Head of caudate nucleus (tissue), 42 donors: ENCODE measurements at regions not wholly inside any gene's neighbourhood (a gene's known extent, or its start where the extent isn't known, plus 50 kb on each side); places are given as distances from the start of the nearest gene placed in this dataset.
"Not testable (repeated sequence)": the region's sequence is repeated elsewhere in the genome, so short reads cannot be mapped to it uniquely, and the experiment has no call there.

Source experiments
- DNase-seq, 42 donors: peaks; one replicate each; pipeline versions ENCODE4 v3.0.0 to v3.0.0-alpha.2; 2020 to 2021; ENCODE audit warnings: mixed read lengths in 7 of 42
- intact Hi-C: fragments of 100-400 bp; cut with DNase I; formaldehyde crosslinking; loops from one replicate; pipeline ENCODE4 v1.15.0; 2022

DNA sequence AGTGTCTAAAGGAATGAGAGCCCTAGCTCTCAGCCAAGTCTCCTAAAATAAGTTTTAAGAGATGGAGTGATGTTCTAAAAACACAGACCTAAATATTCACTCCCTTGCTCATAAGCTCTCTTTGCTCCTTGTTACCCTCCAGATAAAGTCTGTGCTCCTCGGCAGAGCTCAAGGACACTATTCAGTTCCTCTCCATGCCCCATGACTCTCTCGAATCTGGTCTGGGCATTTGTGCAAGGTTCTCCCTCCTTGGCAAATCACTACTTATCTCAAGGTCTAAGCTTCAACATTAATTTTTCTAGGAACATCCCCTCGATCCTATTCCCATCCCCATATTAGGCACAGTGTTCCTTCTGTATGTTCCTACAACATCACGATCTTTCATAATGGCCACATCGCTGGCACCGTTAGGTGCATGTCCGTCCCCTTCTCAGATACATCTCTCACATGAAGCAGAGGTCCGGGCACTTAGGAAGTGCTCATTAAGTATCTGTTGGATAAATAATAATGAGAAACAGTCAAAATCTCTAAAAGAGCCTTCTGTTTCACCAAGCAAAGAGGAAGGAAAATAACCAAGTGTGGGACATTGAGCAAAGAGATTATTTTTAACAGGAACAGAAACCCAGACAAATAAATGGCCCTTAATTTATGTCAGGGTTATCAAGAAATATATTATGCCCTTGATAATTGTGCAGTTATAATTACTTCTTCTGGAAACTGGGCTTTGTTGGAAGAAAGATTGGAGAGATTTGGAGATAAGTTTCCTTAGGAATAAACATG is 85.9 kb upstream of the HTR4 start:
- intact Hi-C loops = no loop called here
- DNase-seq = no peak

DNA sequence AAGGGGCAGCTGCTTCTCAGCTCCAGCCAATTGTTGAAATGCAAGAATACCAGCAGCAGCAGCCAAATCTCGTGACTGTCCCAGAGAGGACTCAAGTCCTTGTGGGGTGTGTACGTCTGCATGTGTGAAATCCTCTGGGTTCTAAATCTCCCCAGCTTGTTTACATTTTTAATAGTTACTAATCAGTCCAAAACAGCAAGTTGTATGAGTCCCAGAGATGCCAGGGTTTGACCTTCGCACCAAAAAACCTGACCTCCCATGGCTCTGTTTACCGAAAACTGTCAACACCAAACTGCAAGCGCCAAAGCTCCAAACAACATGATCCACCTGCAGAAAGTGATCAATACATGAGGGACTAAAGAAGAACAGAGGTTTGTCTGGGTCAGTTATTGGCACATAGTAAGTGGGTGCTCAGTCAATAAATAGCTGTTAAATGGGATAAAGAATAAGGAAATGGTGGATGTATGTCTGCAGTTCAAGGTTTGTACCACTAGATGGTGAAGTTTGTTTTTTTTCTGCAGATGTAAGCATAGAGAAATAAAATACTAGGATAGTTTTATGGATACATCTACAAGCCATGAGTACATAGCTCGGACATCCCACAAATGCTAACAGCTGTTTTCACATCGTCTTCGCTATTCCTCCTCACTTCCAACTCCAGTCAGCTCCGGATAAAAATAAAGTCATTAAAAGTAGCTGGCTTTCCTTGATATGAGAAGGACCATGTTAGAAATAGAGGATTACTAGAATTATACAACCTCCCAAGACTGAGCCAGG is 85.3 kb upstream of the ADRB2 start:
- intact Hi-C loops = no loop called here
- DNase-seq = peak in 1 of 42 donors; percentile 49

DNA sequence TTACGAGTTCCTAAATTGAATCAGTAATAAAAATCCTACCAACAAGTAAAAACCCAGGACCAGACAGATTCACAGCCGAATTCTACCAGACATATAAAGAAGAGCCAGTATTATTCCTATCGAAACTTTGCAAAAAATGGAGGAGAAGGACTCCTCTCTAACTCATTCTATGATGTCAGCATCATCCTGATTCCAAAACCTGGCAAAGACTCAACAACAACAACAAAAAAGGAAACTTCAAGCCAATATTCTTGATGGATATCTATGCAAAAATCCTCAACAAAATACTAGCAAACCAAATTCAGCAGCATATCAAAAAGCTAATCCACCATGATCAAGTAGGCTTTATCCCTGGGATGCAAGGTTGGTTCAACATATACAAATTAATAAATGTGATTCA is 84.6 kb upstream of the ADRB2 start:
- intact Hi-C loops, DNase-seq: not testable (repeated sequence)

DNA sequence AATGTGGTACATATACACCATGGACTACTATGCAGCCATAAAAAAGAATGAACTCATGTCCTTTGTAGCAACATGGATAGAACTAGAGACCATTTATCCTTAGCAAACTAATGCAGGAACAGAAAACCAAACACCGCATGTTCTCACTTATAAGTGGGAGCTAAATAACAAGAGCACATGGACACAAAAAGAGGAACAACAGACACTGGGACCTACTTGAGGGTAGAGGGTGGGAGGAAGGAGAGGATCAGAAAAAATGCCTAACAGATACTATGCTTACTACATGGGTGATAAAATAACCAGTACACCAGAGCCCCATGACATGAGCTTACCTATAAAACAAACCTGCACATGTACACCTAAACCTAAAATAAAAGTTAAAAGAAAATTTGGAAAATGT is 82.0 kb upstream of the ADRB2 start:
- intact Hi-C loops, DNase-seq: not testable (repeated sequence)

DNA sequence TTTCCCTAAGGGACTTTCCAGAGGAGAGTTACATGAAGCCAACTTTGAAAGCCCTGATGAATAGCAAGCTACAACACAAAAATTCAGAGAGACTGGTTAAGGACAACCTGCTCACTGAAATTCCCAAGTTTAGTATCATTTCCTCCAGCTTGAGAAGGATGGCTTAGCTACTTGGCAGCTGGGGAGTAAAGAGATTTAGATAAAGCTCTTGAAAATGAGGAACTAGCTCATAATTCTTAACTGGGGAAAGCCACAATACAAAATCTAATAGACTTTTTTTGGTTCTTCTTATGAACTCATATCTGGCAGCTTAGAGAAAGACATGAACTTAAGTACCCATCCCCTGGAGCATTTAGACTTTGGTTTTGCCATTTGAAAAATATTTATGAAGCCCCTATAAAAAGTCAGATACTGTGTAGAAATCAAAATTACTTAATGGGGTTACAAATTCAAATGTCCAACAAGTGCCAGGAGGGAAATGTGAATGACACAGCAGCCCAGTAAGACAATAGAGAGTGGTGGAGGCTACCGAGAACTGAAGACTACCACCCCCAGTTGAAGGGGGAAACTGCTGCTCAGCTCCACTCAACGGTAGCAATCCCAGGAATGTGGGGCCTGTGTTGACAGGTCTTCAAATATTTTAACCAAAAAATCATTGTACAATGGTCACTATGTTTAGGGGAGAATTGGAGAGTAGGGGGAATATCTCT is 79.4 kb upstream of the ADRB2 start:
- no peak for DNase-seq
- intact Hi-C loops = loop anchor here (5.0 kb wide), 1 partner anchor 60 kb away; no protein-coding TSS in a partner anchor

DNA sequence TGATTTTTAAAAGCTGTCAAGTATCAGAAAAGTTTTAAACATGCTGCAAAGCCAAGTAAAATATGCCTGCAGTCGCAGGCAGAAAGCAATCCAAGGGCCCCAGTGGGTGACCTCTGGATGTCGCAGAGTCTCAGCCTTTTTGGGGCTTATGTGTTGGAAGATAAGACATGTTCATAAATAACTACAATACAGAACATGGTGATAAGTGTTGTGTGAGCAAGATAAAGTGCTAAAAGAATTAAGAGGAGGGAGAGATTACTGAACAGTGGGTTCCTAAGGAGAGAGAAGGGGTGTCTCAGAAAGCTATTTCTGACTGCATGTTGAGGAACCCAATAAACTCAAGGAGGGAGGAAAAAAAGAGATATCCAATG is 78.9 kb upstream of the ADRB2 start:
- DNase-seq = no peak
- intact Hi-C loops = loop anchor here (5.0 kb wide), 1 partner anchor 60 kb away; no protein-coding TSS in a partner anchor

DNA sequence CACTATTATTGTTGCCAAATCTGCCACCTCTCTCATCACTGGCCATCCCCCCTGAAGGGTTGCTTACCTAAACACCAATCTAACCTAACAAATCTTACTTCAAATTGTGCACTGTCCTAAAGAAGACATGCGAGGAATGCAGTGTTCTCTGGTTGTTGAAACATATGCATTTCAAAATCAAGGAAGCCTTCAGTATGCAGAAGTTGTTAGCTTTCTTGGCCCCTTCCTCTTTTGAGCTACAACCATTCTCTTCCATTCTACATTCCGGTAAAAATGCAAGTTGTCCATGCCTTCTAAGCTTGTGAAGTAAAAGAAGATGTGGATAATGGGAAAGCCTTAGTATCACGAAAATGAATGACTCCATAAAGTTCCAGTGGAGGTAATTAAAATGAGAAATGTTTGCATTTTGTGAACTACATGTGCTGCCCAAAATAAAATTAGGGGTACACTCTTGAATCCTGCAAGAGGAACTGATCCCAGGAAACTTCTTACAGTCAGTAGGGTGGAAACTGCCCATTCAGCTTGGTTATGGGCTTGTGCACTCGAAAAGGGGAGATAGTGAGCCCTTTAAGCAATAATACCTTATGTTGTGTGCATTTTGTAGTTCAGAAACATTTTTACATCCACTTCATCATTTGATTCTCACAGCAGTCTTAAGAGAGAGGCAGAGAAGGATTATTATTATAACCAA is 77.6 kb upstream of the ADRB2 start:
- intact Hi-C loops = loop anchor here (5.0 kb wide), 1 partner anchor 58 kb away; no protein-coding TSS in a partner anchor
- DNase-seq = no peak

DNA sequence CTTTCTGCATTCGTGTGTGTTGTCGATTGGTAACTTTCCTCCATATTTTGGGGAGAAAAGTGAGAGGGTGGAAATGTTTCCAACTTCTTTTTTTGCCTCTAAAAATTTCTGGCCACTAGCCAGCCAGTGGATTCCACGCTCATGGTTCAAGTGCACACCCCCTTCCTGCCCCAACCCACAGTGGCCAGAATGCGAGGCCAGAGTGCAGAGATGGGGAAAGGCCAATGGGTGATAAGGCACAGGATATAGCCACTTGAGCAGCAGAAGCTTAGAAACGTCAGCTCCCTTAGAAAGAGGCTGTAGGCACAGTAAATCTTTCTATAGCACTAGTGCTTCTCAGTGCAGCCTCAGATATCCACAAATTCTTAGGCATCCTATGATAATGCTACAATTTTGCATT is 75.8 kb upstream of the ADRB2 start:
- DNase-seq = no peak
- intact Hi-C loops = no loop called here

DNA sequence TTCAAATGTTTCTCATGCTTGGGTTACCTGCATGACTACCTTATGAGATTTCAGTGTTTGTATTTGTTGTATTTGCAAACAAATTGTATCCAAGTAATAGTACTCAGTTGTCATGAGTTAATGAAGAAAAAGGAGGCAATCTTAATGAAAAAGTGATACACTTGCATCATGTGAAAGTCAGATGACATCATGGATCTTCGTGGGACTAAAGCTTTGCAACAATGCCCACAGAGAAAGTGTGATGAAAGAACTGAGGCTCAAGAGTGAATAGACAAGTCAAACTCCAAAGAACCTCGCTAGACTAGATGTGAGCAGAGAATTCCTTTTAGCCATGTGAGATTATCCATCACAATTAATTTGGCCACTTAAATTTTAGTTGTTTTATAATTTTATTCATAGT is 75.4 kb upstream of the ADRB2 start:
- no peak for DNase-seq
- intact Hi-C loops = no loop called here

DNA sequence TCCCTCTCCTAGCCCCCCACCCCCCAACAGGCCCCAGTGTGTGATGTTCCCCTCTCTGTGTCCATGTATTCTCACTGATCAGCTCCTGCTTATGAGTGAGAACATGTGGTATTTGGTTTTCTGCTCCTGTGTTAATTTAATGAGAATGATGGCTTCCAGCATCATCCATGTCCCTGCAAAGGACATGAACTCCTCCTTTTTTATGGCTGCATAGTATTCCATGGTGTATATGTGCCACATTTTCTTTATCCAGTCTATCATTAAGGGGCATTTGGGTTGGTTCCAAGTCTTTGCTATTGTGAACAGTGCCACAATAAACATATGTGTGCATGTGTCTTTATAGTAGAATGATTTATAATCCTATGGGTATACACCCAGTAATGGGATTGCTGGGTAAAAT is 74.0 kb upstream of the ADRB2 start:
- DNase-seq, intact Hi-C loops: not testable (repeated sequence)

DNA sequence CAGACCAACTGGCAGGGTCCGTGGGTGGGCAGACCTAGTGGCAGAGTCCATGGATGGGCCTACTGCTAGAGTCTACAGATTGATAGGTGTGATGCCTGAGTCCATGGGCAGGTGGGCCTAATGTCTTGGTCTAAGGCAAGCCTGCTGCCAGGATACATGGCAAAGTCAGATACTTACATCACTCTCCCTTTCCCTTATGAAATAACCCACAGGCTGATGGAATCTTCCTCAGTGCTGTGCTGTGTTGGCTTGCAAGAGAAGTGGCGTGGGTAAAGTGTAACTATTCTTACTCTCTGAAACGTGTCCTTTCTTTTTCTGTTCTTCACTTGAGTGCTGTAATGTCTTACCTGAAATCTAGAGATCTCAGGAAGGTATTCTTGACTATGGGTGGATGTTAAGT is 67.3 kb upstream of the ADRB2 start:
- no peak for DNase-seq
- intact Hi-C loops = no loop called here

DNA sequence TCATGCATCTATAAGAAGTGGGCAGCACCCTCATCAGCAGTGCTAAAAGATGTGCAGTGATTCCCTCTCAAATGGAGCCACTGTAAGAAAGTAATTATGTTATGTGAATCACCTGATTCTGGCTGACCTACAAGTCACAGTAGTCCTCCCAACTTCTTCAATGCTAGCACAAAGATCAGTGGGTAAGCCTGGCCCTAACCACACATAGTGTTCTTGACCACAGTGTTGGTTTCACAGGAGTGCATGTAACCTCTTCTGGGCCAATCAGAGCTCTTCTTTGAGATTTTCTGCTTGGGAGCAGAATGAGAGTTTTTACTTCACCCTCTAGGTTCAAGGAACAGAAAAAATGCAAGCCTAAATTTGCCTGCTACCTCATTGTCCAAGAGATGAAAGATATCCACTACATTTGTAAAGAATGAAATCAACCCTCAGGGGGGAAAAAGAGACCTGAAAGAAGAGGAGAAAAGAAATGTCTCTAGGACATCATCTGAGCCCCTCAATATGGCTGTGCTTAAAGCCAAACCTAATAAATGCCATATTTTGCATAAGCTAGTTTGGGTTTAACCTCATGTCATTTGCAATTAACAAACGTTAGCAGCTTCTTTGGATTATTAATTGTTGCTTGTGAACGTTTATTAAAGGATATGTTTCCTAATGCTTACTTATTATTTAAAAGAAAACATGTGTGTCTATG is 65.3 kb upstream of the ADRB2 start:
- intact Hi-C loops = no loop called here
- DNase-seq = no peak

DNA sequence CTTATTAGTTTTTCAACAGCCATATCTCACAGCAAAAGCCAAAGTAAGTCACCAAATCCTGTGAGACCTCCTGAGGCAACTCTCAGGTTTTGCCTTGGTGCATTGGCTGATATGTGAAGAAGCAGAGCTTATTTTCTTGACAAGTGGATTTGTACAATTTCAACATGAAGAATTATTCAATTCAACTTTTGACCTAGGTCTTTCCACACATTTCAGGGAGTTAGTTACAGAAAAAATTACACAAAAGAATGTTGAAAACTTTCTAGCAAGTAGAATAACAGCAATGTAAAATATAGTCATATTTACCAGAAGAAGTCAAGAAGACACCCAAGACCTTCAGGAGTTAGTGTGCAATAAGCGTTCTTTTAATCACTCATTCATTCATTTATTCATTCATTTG is 62.4 kb upstream of the ADRB2 start:
- intact Hi-C loops = no loop called here
- no peak for DNase-seq

DNA sequence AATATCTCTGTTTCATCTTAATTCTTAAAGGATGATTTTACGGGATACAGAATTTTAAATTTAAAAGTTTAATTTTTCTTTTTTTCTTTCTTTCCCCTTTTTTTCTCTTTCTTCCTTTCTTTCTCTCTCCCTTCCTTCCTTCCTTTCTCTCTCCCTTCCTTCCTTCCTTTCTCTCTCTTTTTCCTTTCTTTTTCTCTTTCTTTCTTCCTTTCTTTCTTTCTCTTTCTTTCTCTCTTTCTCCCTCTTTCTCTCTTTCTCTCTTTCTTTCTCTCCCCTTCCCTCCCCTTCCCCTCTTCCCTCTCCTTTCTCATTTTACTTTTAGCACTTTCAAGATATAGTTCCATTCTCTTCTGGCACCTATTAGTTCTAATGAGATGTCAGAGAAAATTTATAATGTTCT is 61.4 kb upstream of the ADRB2 start:
- intact Hi-C loops = no loop called here

DNA sequence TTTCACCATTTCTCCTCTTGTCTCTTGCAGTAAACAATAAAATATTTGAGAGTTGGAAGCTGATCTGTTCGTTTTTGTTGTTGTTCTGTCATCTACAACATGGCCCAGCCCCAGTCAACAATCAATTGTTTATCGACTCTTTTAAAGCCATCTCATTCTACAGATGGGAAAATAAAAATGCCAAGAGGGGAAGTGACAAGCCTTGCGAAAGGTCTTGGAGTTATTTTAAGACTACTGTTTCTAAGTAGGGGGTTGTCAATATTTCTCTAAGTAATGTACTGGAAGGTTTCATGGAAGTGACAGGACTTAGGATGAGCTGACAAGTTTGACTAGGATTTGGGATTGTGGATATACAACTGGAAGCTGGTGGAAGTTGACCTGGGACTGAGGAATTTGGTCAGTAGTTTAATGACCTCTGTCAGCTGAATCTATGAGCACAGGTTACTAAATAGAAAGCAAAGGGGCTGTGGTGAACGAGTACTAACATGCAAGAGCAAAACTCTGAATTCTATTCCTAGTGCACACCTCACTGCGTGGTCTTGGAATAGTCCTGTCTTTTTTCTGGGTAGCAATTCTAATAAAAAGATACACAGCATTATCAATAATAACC is 57.5 kb upstream of the ADRB2 start:
- no peak for DNase-seq
- intact Hi-C loops = no loop called here

More for the DNA sequence above, 61.4 kb upstream of the ADRB2 start:
- no peak for DNase-seq

DNA sequence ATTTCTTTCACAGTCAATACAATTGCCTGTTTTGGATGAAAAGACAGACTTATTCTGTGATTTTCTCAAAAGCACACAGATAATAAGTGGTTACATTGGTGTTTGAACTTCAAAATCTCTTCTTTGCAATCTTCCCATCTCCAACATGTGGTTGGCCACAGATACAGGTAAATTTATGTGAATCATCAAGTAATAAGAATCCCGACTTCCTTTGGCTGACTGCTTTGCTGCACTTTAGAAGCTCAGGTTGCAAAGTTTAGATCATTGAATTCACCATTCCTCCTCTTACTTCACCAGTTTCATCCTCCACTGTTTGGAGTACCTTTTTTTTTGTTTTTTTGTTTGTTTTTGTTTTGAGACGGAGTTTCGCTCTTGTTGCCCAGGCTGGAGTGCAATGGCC is 56.5 kb upstream of the ADRB2 start:
- intact Hi-C loops = no loop called here
- no peak for DNase-seq

DNA sequence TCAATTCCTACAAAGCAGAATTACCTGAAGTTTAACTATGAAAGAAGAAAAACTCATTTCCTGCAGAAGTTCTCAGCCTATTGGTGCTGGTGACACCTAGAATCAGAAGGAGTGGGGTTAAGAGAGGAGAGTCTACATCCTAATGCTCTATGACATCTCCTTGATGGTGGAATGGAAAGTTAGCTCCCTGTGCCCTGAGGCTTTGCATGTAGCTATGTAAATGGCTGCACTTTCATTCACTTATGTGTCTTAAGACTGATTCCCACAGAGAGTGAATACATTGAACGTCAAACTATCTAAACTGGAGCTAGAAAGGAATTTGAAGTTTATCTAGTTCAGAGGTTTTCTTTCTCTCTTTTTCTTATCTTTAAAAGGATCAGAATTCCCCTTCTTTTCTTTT is 52.1 kb upstream of the ADRB2 start:
- intact Hi-C loops = no loop called here
- no peak for DNase-seq

DNA sequence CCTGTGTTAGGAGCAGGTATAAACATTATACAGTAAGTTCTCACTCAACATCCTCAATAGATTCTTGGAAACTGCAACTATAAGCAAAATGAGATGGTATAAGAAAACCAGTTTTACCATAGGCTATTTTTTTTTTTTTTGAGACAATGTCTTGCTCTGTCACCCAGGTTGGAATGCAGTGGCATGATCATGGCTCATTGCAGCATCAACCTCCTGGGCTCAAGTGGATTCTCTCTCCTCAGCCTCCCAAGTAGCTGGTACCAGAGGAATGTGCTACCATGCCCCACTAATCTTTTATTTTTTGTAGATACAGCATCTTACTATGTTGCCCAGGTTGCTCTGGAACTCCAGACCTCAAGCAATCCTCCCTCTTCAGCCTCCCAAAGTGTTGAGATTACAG is 50.1 kb upstream of the ADRB2 start:
- intact Hi-C loops = no loop called here
- no peak for DNase-seq
